Inferior parietal cortex (tissue), 1 donor: ENCODE measurements at regions not wholly inside any gene's neighbourhood (a gene's known extent, or its start where the extent isn't known, plus 50 kb on each side); places are given as distances from the start of the nearest gene placed in this dataset.
"Not testable (repeated sequence)": the region's sequence is repeated elsewhere in the genome, so short reads cannot be mapped to it uniquely, and the experiment has no call there.

Experiments used
- DNase-seq: peaks from one replicate; pipeline ENCODE4 v3.0.0-alpha.2; 2016; ENCODE audit errors: extremely low spot score

DNA sequence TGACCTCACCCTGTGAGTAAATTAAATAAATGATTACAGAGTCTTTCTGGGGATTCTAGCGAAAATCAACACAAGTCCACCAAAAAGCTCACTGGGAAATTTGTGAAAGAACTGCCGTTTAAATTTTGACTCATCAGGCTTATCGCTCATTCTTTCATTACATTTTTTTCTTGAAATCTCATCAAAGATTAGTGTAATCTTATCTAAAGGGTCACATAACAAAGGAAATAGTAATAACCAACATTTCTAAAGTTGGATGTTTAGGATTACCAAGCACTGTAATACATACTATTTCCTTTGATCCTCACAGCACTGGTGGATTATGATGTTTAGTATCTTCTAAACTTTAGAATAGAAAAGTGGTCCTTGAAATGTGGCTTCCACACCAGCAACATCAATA lies 111.1 kb upstream of the CBLB start:
- no peak for DNase-seq

DNA sequence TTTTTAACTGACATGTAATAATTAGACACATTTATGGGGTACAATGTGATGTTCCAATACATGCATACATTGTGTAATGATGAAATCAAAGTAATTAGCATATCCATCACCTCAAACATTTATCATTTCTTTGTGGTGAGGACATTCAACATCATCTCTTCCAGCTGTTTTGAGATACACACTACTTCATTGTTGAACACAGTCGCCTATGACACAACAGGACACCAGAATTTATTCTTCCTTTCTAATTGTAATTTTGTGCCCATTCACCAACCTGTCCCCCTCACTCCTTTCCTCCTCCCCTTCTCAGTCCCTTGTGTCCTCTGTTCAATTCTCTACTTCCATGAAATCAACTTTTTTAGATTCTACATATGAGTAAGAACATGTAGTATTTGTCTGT lies 113.4 kb upstream of the CBLB start:
- DNase-seq, result no peak

GRCh38 chr3:105984837-105985236 lies 116.0 kb upstream of the CBLB start:
- no peak for DNase-seq

DNA sequence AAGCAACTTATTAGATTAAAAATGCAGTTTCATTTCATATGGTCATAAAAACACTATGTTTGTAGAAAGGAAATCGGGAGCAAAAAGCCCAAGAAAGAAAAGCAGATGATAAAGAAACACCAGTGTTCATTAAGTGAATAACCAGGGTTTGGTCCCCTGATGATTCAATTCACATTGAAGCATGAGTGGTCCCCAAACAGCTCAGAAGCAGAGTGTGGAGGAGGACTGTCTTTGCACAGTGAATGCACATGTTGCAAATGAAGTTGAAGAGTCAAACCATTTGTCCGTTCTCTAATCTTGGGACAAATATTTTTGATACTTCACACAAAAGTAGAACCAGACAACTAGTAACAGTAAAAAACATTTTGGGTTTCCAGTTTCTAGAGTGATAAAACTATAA lies 117.5 kb upstream of the CBLB start:
- DNase-seq, result not testable (repeated sequence)

DNA sequence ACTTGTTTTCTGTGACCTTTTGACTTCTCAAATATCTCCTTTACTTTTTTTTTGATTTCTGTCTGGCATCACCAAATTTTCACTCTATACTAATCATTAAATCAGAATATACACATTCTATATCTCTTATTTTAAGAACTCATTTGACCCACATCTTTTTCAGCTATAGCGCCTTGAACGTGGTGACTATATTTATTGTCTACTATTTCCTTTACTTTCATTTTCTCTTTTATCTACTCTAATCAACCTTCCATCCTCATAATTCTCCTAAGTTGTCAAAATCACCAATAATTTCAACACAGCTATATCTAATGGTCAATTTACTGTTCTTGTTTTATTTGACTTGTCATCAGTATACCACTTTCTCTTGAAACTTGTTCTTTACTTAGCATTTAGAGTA lies 119.0 kb upstream of the CBLB start:
- no peak for DNase-seq

GRCh38 chr3:105988540-105989212 lies 119.9 kb upstream of the CBLB start:
- no peak for DNase-seq

GRCh38 chr3:105996781-105997180 lies 128.0 kb upstream of the CBLB start:
- DNase-seq, result no peak

GRCh38 chr3:105997466-105997799 lies 128.6 kb upstream of the CBLB start:
- DNase-seq, result no peak

DNA sequence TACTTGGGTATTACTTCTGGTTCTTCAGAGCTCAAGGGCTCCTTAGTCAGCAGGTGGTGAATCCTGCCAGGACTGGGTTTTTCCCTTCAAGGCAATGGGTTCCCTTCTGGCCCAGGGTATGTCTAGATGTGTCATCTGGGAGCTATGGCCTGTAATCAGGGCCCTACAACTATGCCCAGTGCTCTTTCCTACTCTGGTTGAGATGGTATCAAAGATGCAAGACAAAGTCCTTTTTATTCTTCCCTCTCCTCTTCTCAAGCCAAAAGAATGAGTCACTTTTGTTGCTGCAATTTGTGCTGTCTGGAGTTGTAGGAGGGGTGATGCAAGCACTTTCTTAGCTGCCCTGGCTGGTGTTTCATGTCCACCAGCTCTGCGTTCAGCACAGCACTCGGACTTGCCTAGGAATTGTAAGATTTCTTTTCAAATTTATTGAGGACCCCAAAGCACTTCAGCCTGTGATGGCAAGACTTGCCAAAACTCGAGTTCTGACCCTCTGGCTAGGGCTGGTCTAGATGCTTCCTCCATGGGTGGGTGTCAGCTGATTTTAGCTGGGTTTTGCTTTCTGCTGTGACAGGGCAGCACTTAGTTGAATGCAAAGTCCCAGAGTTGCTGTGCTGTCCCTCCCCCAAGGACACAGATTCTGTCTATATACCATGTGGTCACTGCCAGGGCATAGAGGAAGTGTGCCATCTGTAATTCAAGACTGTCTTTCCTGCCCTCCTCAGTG lies 129.2 kb upstream of the CBLB start:
- DNase-seq, result no peak

GRCh38 chr3:105999856-106000255 lies 131.0 kb upstream of the CBLB start:
- no peak for DNase-seq

GRCh38 chr3:106001923-106002322 lies 133.1 kb upstream of the CBLB start:
- no peak for DNase-seq

DNA sequence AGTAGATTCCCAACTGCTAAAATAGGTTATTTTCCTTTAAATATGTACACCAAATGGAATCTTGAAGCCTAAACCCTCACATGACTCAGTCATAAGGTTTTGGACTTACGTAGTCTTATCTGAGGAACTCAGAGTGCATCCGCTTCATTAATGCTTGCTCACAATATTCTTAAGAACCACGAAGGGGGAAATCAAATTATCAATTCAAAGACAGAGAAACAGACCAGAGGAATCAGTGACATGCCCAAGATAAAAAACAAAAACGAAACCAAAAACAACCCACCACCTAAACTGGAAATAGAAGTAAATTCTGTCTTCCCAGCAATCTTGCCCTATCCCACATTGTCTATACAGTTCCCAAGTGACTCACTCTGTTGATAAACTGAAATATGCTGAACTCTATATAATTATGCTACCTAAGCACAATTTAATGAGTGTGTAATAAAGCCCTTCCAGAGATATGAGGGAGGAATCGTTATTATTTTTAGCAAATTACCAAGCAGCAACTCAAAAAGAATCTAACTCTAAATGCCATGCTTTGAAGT lies 135.4 kb upstream of the CBLB start:
- DNase-seq, result no peak

GRCh38 chr3:106004826-106005225 lies 136.0 kb upstream of the CBLB start:
- no peak for DNase-seq

- no peak for DNase-seq
Observed at GRCh38 chr3:106006001-106006400, 137.2 kb upstream of the CBLB start.

- no peak for DNase-seq
Observed at GRCh38 chr3:106006571-106006970, 137.8 kb upstream of the CBLB start.

GRCh38 chr3:106007512-106007911 lies 138.7 kb upstream of the CBLB start:
- no peak for DNase-seq

DNA sequence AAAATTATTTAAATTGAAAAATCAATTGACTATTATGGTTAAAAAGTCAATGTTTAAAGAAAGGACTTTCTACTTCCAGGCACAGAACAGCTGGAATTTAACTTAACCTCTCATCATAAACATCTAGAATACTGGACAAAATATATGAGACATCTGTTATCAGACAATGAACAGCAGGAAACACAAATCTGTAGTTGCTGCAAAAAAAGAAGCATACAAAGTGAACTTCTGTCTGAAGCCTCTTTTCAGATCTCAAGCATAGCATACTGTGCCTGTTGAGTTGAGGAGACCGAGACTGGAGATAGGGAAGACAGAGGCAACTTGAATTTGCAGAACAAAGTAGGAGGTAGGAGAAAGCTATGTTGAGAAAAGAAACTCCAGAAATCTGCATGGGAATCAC lies 140.0 kb upstream of the CBLB start:
- no peak for DNase-seq

- no peak for DNase-seq
Observed at GRCh38 chr3:106010829-106011228, 142.0 kb upstream of the CBLB start.

DNA sequence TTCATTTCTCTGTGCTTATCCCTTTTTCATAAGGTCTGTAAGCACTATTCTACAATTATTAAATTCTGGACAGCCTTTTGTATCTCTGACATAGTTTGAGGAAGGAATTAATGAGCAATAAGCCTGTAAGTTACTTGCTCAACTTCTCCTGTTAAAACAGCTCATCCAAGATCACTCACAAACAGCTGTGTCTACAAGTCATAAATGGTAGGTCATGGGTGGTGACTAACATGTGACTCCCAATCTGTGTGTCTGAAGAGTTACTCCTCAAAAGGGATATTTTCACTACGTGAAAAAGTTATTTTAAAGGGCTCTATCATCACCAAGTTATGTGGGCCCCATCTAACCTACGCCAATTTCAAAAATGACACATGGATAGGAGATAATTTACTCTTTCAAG lies 145.2 kb upstream of the CBLB start:
- DNase-seq, result no peak

- DNase-seq, result no peak
Observed at GRCh38 chr3:106014518-106014917, 145.7 kb upstream of the CBLB start.

DNA sequence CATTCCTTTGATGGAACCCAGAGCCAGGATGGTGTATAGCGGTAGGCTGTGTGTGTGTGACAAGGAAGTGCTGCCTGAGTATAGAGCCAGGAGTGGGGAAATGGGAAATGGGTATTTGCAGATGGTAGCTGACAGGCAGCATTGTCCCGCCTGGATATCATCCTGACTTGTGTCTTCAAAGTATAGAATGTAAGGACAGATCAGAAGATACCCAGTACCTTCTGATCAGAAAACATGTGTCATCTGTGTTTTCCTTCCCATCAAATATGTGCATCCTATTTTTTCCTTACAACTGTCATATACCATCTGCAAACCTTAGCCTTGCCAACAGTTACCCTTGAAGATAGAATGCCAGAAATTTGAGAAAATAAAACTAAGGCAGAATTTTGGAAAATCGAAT lies 146.2 kb upstream of the CBLB start:
- DNase-seq, result no peak

DNA sequence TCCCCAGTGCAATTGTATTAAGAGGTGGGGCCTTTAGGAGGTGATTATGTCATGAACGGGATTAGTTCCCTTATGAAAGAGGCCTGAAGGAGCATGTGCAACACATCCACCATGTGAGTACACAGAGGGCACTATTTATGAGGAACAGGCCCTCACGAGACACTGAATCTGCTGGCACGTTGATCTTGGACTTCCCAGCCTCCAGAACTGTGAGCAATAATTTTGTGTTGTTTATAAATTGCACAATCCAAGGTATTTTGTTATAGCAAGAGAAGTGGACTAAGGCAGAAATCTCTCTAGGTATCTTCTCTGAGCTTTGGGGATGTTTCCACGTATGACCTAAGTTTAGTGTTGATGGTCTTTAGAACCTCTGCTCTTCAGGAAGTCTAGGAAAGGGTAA lies 149.3 kb upstream of the CBLB start:
- DNase-seq, result no peak

DNA sequence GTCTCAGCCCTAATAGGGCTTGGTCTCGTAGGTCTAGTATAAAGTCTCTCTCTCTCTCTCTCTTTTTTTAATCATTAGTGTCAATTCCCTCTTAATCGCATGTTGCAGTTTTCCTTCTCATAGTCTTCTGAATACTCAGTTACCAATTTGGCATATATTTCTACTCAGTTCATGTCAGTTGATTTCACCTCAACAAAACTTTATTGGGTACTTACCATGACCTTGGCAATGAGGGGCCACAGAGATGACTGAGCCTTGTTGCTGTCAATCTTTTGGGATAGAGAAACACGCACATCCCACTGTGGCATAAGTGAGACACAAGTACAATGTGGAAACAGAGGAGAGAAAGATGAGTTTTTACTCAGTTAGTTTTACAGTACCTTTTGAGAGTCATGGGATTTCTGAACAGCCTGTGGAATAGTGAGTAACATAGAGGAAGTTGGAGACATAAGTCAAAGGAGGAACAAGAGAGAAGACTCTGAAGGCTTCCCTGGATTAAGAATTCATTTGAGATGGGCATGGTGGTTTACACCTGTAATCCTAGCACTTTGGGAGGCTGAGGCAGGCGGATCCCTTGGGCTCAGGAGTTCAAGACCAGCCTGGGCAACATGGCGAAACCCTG lies 150.2 kb upstream of the CBLB start:
- no peak for DNase-seq
